Neural cell (in vitro differentiated cells): ENCODE measurements at regions not wholly inside any gene's neighbourhood (a gene's known extent, or its start where the extent isn't known, plus 50 kb on each side); places are given as distances from the start of the nearest gene placed in this dataset.

Experiments used
- H2AFZ ChIP-seq: fragments of 200-600, 300-800 bp; sonication (generic), shearing (Covaris generic); 2 replicates; pipeline ENCODE4 v1.6.0; 2014; ENCODE audit warnings: low read depth, mild to moderate bottlenecking, antibody characterized with exemption, low read length, moderate library complexity
- H3F3A ChIP-seq: fragments of 200-600 bp; shearing (Covaris generic); 2 replicates; pipeline ENCODE4 v1.6.1; 2016; ENCODE audit warnings: mild to moderate bottlenecking, moderate library complexity, mixed read lengths, antibody characterized with exemption, low read length; ENCODE audit not compliant: insufficient read depth, poor library complexity, severe bottlenecking
- H3K27ac ChIP-seq: fragments of 200-600, 300-800 bp; sonication (generic), shearing (Covaris generic); 2 replicates; pipeline ENCODE4 v1.5.1; 2014; ENCODE audit warnings: mild to moderate bottlenecking, low read length, moderate library complexity
- H3K27me3 ChIP-seq: fragments of 300-800, 200-600 bp; sonication (generic), shearing (Covaris generic); 2 replicates; pipeline ENCODE4 v1.6.0; 2014; ENCODE audit warnings: mild to moderate bottlenecking, low read depth, low read length, moderate library complexity; ENCODE audit not compliant: insufficient read depth
- H3K36me3 ChIP-seq: fragments of 300-800, 200-600 bp; sonication (generic), shearing (Covaris generic); 2 replicates; pipeline ENCODE4 v1.5.1; 2014; ENCODE audit warnings: mild to moderate bottlenecking, antibody characterized with exemption, low read length, moderate library complexity; ENCODE audit not compliant: insufficient read depth
- H3K4me2 ChIP-seq: fragments of 300-800, 200-600 bp; sonication (generic), shearing (Covaris generic); 2 replicates; pipeline ENCODE4 v1.6.0; 2014; ENCODE audit warnings: mild to moderate bottlenecking, low read length
- H3K4me3 ChIP-seq: fragments of 300-800, 200-600 bp; sonication (generic), shearing (Covaris generic); 2 replicates; pipeline ENCODE4 v1.5.1; 2014; ENCODE audit warnings: mild to moderate bottlenecking, low read length, moderate library complexity
- H3K79me2 ChIP-seq: fragments of 200-600 bp; shearing (Covaris generic); replicated peaks from 2 replicates; pipeline ENCODE4 v1.6.0; 2014; ENCODE audit warnings: mild to moderate bottlenecking, low read length, moderate library complexity; ENCODE audit not compliant: insufficient read depth
- H3K9ac ChIP-seq: fragments of 300-800, 200-600 bp; sonication (generic), shearing (Covaris generic); 2 replicates; pipeline ENCODE4 v1.6.1; 2016; ENCODE audit warnings: mild to moderate bottlenecking, low read length, mixed read lengths
- H3K9me2 ChIP-seq: fragments of 200-600 bp; shearing (Covaris generic); 2 replicates; pipeline ENCODE4 v1.6.1; 2016; ENCODE audit warnings: mild to moderate bottlenecking, low read length, mixed read lengths; ENCODE audit not compliant: insufficient read depth
- H3K9me3 ChIP-seq: fragments of 200-600, 300-800 bp; sonication (generic), shearing (Covaris generic); 2 replicates; pipeline ENCODE4 v1.6.1; 2016; ENCODE audit warnings: mild to moderate bottlenecking, mixed run types, low read length, moderate library complexity, mixed read lengths
- H4K20me1 ChIP-seq: fragments of 200-600 bp; shearing (Covaris generic); 2 replicates; pipeline ENCODE4 v1.6.1; 2016; ENCODE audit warnings: mild to moderate bottlenecking, mixed run types; ENCODE audit not compliant: insufficient read depth
- CTCF ChIP-seq: fragments of 450-650 bp; IDR thresholded peaks from 2 replicates; pipeline ENCODE4 v1.5.1; 2014; ENCODE audit warnings: antibody characterized with exemption, mild to moderate bottlenecking, moderate library complexity; ENCODE audit not compliant: poor library complexity, severe bottlenecking
- EP300 ChIP-seq: fragments of 450-650 bp; conservative IDR thresholded peaks from 2 replicates; pipeline ENCODE4 v1.6.1; 2014; ENCODE audit warnings: antibody characterized with exemption, mild to moderate bottlenecking, moderate library complexity; ENCODE audit not compliant: poor library complexity, severe bottlenecking
- EZH2 ChIP-seq: fragments of 200-600, 300-800 bp; shearing (Covaris generic), sonication (generic); IDR thresholded peaks from 2 replicates; pipeline ENCODE4 v1.6.1; 2014; ENCODE audit warnings: antibody characterized with exemption, low read length, borderline replicate concordance, mild to moderate bottlenecking; ENCODE audit not compliant: insufficient read depth, poor library complexity, severe bottlenecking
- MXI1 ChIP-seq: fragments of 450-650 bp; conservative IDR thresholded peaks from 2 replicates; pipeline ENCODE4 v1.6.1; 2014; ENCODE audit warnings: antibody characterized with exemption, mild to moderate bottlenecking; ENCODE audit not compliant: poor library complexity, severe bottlenecking
- POLR2AphosphoS5 ChIP-seq: IDR thresholded peaks from 2 replicates; pipeline ENCODE4 v1.6.1; 2012
- RAD21 ChIP-seq: fragments of 450-650 bp; conservative IDR thresholded peaks from 2 replicates; pipeline ENCODE4 v1.6.1; 2014; ENCODE audit warnings: antibody characterized with exemption, mild to moderate bottlenecking, moderate library complexity
- SMC3 ChIP-seq: fragments of 450-650 bp; conservative IDR thresholded peaks from 2 replicates; pipeline ENCODE4 v1.6.1; 2014; ENCODE audit warnings: antibody characterized with exemption, mild to moderate bottlenecking, moderate library complexity; ENCODE audit not compliant: poor library complexity
- TAF1 ChIP-seq: IDR thresholded peaks from 2 replicates; pipeline ENCODE4 v1.6.1; 2012; ENCODE audit warnings: low read depth
- TF ChIP-seq, protein P1 (sequence below): IDR thresholded peaks from 2 replicates; pipeline ENCODE4 v1.6.1; 2012; ENCODE audit warnings: borderline replicate concordance

GRCh38 chr10:125584954-125585353 is 98.0 kb downstream of the TEX36 start:
- no peaks in the 10 kb centered on the region for H3K79me2 ChIP-seq
- H3K27ac ChIP-seq: no peak overlapping the region
- H4K20me1 ChIP-seq: no peaks in the 10 kb centered on the region
- no peaks in the 10 kb centered on the region for H3K36me3 ChIP-seq
- H3K9me2 ChIP-seq: no peaks in the 10 kb centered on the region
- H3K4me2 ChIP-seq: no peak overlapping the region
- H2AFZ ChIP-seq: no peak overlapping the region
- H3K9ac ChIP-seq: no peak overlapping the region
- TF ChIP-seq, protein P1, sequence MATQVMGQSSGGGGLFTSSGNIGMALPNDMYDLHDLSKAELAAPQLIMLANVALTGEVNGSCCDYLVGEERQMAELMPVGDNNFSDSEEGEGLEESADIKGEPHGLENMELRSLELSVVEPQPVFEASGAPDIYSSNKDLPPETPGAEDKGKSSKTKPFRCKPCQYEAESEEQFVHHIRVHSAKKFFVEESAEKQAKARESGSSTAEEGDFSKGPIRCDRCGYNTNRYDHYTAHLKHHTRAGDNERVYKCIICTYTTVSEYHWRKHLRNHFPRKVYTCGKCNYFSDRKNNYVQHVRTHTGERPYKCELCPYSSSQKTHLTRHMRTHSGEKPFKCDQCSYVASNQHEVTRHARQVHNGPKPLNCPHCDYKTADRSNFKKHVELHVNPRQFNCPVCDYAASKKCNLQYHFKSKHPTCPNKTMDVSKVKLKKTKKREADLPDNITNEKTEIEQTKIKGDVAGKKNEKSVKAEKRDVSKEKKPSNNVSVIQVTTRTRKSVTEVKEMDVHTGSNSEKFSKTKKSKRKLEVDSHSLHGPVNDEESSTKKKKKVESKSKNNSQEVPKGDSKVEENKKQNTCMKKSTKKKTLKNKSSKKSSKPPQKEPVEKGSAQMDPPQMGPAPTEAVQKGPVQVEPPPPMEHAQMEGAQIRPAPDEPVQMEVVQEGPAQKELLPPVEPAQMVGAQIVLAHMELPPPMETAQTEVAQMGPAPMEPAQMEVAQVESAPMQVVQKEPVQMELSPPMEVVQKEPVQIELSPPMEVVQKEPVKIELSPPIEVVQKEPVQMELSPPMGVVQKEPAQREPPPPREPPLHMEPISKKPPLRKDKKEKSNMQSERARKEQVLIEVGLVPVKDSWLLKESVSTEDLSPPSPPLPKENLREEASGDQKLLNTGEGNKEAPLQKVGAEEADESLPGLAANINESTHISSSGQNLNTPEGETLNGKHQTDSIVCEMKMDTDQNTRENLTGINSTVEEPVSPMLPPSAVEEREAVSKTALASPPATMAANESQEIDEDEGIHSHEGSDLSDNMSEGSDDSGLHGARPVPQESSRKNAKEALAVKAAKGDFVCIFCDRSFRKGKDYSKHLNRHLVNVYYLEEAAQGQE: no peak
- TF ChIP-seq MXI1: no peak
- TF ChIP-seq POLR2AphosphoS5: no peak
- TF ChIP-seq RAD21: no peak
- H3K9me3 ChIP-seq: no peaks in the 10 kb centered on the region
- H3K4me3 ChIP-seq: no peak overlapping the region
- H3K27me3 ChIP-seq: no peaks in the 10 kb centered on the region
- no peaks in the 10 kb centered on the region for H3F3A ChIP-seq

DNA sequence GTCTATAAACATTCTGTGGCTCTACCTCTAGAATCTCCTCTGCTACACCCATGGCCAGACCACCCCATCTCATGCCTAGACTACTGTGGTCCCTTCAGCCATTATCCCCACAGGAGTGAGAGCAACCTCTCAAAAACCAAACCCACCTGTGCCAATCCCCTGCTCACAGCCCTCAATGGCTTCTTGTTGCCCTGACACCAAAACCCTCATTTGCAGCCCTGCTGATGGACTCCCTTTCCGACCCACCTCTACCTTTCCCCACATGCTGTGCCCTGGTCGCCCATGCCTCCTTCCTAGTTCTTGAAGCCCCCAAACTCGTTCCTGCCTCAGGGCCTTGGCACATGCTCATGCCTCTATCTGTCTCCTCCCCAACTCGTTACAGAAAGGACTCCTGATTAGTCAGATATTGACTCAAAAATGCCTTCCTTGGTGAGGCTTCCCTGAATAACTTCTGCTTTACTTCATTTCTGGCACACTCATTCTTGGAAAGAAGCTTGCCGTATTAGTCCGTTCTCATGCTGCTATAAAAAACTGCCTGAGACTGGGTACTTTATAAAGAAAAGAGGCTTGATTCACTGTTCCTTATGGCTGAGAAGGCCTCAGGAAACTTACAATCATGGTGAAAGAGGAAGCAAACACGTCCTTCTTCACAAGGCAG is 104.2 kb downstream of the TEX36 start:
- Histone ChIP-seq H3K36me3 (no peaks in the 10 kb centered on the region), H3K79me2 (no peaks in the 10 kb centered on the region), H3K9ac (no peak overlapping the region), H3K9me3 (no peaks in the 10 kb centered on the region), H3F3A (no peaks in the 10 kb centered on the region), H3K27ac (no peak overlapping the region), H3K4me3 (no peak overlapping the region), H3K9me2 (no peaks in the 10 kb centered on the region), H2AFZ (no peak overlapping the region), H4K20me1 (no peaks in the 10 kb centered on the region), H3K4me2 (no peak overlapping the region), H3K27me3 (no peaks in the 10 kb centered on the region)
- TF ChIP-seq CTCF (no peak), SMC3 (no peak), RAD21 (no peak), MXI1 (no peak), EZH2 (no peak), EP300 (no peak), TAF1 (no peak), POLR2AphosphoS5 (no peak)
- TF ChIP-seq, protein P1: no peak
